Transverse colon (tissue), 4 donors: ENCODE measurements at regions not wholly inside any gene's neighbourhood (a gene's known extent, or its start where the extent isn't known, plus 50 kb on each side); places are given as distances from the start of the nearest gene placed in this dataset.
A peak's percentile ranks its signal among the peaks of the same experiment; 100 is the strongest.

Source experiments
- DNase-seq: peaks from one replicate; pipeline ENCODE4 v3.0.0-alpha.2; 2019
- H3K27ac ChIP-seq, 4 donors: fragments of 200-600 bp; sonication (generic); 2 replicates each; pipeline ENCODE4 v1.5.1; 2016 to 2018; ENCODE audit warnings: inconsistent platforms in 4 of 4
- H3K27me3 ChIP-seq: fragments of 200-600 bp; sonication (generic); 2 replicates; pipeline ENCODE4 v1.5.1; 2017; ENCODE audit warnings: inconsistent platforms
- H3K36me3 ChIP-seq, 4 donors: fragments of 200-600 bp; sonication (generic); 2 replicates each; pipeline ENCODE4 v1.5.1; 2017 to 2019; ENCODE audit warnings: inconsistent platforms in 4 of 4
- H3K4me1 ChIP-seq, 4 donors: fragments of 200-600 bp; sonication (generic); 2 replicates each; pipeline ENCODE4 v1.5.1; 2017 to 2020; ENCODE audit warnings: inconsistent platforms in 4 of 4
- H3K4me3 ChIP-seq, 4 donors: fragments of 200-600 bp; sonication (generic); 1 replicate in 1 of 4; 2 replicates in 3 of 4; pipeline versions ENCODE4 v1.5.1 to v1.6.1; 2017 to 2019; ENCODE audit warnings: inconsistent platforms in 4 of 4
- H3K9me3 ChIP-seq, 2 donors: fragments of 200-600 bp; sonication (generic); 2 replicates each; pipeline ENCODE4 v1.5.1; 2017 to 2019; ENCODE audit warnings: inconsistent platforms in 2 of 2
- CTCF ChIP-seq, 5 experiments: fragments of 200-600 bp in 3 of 5; fragments of 450-650 bp in 2 of 5; sonication (generic) in 3 of 5; IDR thresholded peaks; 1 replicate in 2 of 5; 2 replicates in 3 of 5; pipeline ENCODE4 v1.5.1; 2016 to 2017; ENCODE audit warnings: antibody characterized with exemption in 5 of 5, inconsistent platforms in 3 of 5, mild to moderate bottlenecking in 2 of 5, moderate library complexity in 1 of 5
- EP300 ChIP-seq: sonication (generic); formaldehyde crosslinking; IDR thresholded peaks from one replicate; pipeline ENCODE4 v1.6.1; 2017; ENCODE audit warnings: antibody characterized with exemption, low read depth
- POLR2A ChIP-seq: fragments of 450-650 bp; IDR thresholded peaks from one replicate; pipeline ENCODE4 v1.6.1; 2016; ENCODE audit warnings: antibody characterized with exemption, mild to moderate bottlenecking, moderate library complexity
- POLR2AphosphoS5 ChIP-seq, 3 donors: sonication (generic); formaldehyde crosslinking; IDR thresholded peaks; one replicate each; pipeline ENCODE4 v1.6.1; 2016; ENCODE audit warnings: antibody characterized with exemption in 3 of 3
- WGBS, 2 donors: methylation state at CpG; one replicate each; pipeline ENCODE4 v1.1.5; 2018; ENCODE audit warnings: low coverage in 1 of 2; 5-methylcytosine and 5-hydroxymethylcytosine counted together
- in situ Hi-C, 4 donors: fragments of 200-750 bp; cut with MboI; loops; one replicate each; pipeline versions ENCODE4 v1.15.0 to v1.15.1; 2017; ENCODE audit warnings: low sequenced_read_pairs in 3 of 4, low pct_ligation_motif_present in 1 of 4, low pct_unique_long_range_greater_than_20kb in 1 of 4
- intact Hi-C: fragments of 100-400 bp; cut with DNase I; formaldehyde crosslinking; loops from one replicate; pipeline ENCODE4 v1.15.1; 2023; ENCODE audit warnings: low total_unique reads

- intact Hi-C loops (no loop called here), in situ Hi-C loops (no loop called here)
- DNase-seq, result no peak
- Histone ChIP-seq H3K36me3 (no peaks in the 10 kb centered on the region), H3K9me3 (no peaks in the 10 kb centered on the region), H3K27ac (no peak overlapping the region), H3K27me3 (no peaks in the 10 kb centered on the region), H3K4me1 (peaks cover 0 to 24% (median 11%) of the 10 kb centered on the region in 4 donors), H3K4me3 (no peak overlapping the region)
- 72 to 81% methylated on average over 3 to 5 of the region's 5 CpGs for WGBS, 2 donors
- TF ChIP-seq CTCF (IDR thresholded peaks at IDR 0.05), result peak in 3 of 5 experiments; percentile 16 to 20 (median 20)
- TF ChIP-seq POLR2AphosphoS5 (IDR thresholded peaks at IDR 0.05), result no peak
These were observed 291.5 kb downstream of the ZSWIM6 start for GRCh38 chr5:61623401-61624069.

GRCh38 chr5:61624553-61625136 lies 292.6 kb downstream of the ZSWIM6 start:
- WGBS, 2 donors, result 75 to 84% methylated on average over 1 to 3 of the region's 3 CpGs
- H3K9me3 ChIP-seq, result no peaks in the 10 kb centered on the region
- in situ Hi-C loops, result loop anchor here in 2 of 4 donors (25.0 kb wide), 2 partner anchors 287 to 562 kb away; partner anchors contain the start of gene ZSWIM6 (in 1 of the 2)
- peaks cover 0 to 24% (median 11%) of the 10 kb centered on the region in 4 donors for H3K4me1 ChIP-seq
- H3K36me3 ChIP-seq, result no peaks in the 10 kb centered on the region
- no peak for DNase-seq
- peak overlapping the region in 2 of 4 donors; percentile 23 to 82 for H3K27ac ChIP-seq
- intact Hi-C loops, result no loop called here
- no peak for TF ChIP-seq POLR2A
- TF ChIP-seq CTCF (IDR thresholded peaks at IDR 0.05), result no peak
- no peaks in the 10 kb centered on the region for H3K27me3 ChIP-seq
- H3K4me3 ChIP-seq, result no peak overlapping the region

- intact Hi-C loops (no loop called here), in situ Hi-C loops (loop anchor here in 2 of 4 donors (25.0 kb wide), 2 partner anchors 288 to 563 kb away; partner anchors contain the start of gene ZSWIM6 (in 1 of the 2))
- Histone ChIP-seq H3K27ac (peak overlapping the region; percentile 82 to 85 (median 83)), H3K4me1 (peaks cover 0 to 24% (median 11%) of the 10 kb centered on the region in 4 donors), H3K4me3 (peak overlapping the region; percentile 51 to 68 (median 64)), H3K36me3 (no peaks in the 10 kb centered on the region), H3K9me3 (no peaks in the 10 kb centered on the region), H3K27me3 (no peaks in the 10 kb centered on the region)
- WGBS, 2 donors, result 50 to 80% methylated on average over 3 to 11 of the region's 11 CpGs
- no peak for TF ChIP-seq CTCF (IDR thresholded peaks at IDR 0.05)
- TF ChIP-seq POLR2A, result no peak
- no peak for TF ChIP-seq EP300
- TF ChIP-seq POLR2AphosphoS5 (IDR thresholded peaks at IDR 0.05), result no peak
- DNase-seq, result no peak
These were observed 293.1 kb downstream of the ZSWIM6 start for GRCh38 chr5:61625137-61625561.

GRCh38 chr5:61625681-61626621 lies 293.9 kb downstream of the ZSWIM6 start:
- Histone ChIP-seq H3K9me3 (no peaks in the 10 kb centered on the region), H3K4me3 (peak overlapping the region; percentile 51 to 68 (median 64)), H3K27me3 (no peaks in the 10 kb centered on the region), H3K36me3 (no peaks in the 10 kb centered on the region), H3K4me1 (peaks cover 0 to 19% (median 11%) of the 10 kb centered on the region in 4 donors), H3K27ac (peak overlapping the region; percentile 82 to 85 (median 83))
- WGBS, 2 donors, result 0 to 15% methylated on average over 1 to 70 of the region's 76 CpGs
- intact Hi-C loops (no loop called here), in situ Hi-C loops (loop anchor here in 2 of 4 donors (25.0 kb wide), 2 partner anchors 289 to 564 kb away; partner anchors contain the start of gene ZSWIM6 (in 1 of the 2))
- TF ChIP-seq POLR2AphosphoS5 (IDR thresholded peaks at IDR 0.05) (peak; percentile 26 to 60 (median 49)), POLR2A (peak; percentile 66), EP300 (no peak)
- DNase-seq, result peak; percentile 83
